ENCODE measurements at regions not wholly inside any gene's neighbourhood (a gene's known extent, or its start where the extent isn't known, plus 50 kb on each side); places are given as distances from the start of the nearest gene placed in this dataset.
"Not testable (repeated sequence)": the region's sequence is repeated elsewhere in the genome, so short reads cannot be mapped to it uniquely, and the experiment has no call there.

DNA sequence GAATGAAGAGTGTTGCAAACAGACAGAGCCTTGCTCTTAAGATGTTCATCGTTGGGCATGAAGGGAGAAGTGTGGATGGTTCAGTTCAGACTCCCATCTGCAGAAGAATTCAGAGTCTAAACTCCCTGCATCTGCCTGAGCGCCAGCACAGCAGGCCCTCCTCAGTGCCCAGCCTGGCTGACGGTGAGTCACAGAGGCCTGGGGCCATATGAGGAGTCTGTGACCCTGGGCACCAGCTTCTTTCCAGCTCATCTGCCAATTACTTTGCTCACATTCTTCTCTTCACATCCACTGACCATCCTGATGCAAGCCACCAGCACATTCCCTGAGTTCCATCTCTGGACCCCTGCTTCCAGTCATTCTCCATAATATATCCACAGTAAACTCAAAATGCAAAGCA, 401.1 kb upstream of the TRPC7 start:
- peak; percentile 67 for DNase-seq (ENCODE audit: low read depth)

DNA sequence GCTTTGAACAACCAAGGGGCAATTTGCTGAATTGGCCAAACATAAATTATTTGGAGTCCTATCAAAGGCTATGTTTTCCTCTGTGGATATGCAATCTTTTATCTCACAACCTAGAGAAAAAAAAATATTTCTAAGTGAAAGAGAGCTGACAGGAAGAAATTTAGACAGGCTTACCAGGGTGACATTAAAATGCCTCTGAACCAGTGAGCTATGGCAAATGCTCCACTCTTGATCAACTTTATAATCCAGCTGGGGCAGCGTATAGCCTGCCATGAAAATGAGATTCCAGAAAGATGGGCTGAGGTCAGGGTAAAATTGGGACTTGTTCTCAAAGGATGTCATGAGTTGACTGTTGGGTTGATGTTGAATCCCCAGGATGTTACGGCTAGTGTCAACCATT, 399.3 kb upstream of the TRPC7 start:
- in situ Hi-C loops (cut with HindIII; ENCODE audit: low pct_unique_long_range_greater_than_20kb, low sequenced_read_pairs) = no loop called here
- DNase-seq (ENCODE audit: low read depth) = peak; percentile 43

More for the DNA sequence above, 401.1 kb upstream of the TRPC7 start:
- in situ Hi-C loops (cut with HindIII; ENCODE audit: low pct_unique_long_range_greater_than_20kb, low sequenced_read_pairs) = no loop called here

DNA sequence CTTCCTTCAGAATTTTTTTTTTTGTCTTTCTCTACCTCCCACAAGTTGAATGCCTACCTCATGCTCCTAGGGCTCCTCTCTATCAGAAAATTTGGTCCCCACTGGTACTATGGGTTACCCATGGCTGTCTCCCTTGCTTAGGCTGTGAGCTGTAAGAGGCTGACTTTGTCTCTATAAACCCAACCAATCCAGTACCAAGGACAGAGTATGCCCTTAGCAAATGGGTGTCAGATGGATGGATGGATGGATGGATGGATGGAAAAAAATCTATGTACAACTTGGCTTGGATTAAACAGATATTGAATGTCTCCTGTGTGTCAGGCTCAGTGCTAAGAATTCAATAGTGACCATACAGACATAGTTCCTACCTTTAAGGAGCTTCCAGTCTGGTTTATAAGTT, 398.2 kb upstream of the TRPC7 start:
- in situ Hi-C loops (cut with HindIII; ENCODE audit: low pct_unique_long_range_greater_than_20kb, low sequenced_read_pairs) = no loop called here
- no peak for DNase-seq (ENCODE audit: low read depth)

DNA sequence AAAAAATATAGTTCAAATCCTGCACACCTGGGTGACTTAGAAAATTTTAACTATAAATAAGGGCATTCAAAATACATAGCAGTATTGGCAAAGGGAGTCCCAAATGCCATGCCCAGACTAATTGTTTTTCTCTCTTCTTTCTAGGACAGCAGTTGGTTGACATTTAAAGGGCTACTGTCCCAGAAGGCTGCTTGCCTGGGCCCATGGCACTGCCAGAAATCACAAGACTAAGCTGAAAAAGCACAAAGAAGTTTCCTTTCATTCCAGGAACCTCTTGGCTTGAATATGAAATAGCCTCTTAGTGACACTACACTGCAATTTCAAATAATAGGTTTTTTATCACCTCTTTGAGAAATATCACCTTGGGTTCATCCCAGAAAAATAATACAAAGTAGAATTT, 388.9 kb upstream of the TRPC7 start:
- no peak for DNase-seq (ENCODE audit: low read depth)
- in situ Hi-C loops (cut with HindIII; ENCODE audit: low pct_unique_long_range_greater_than_20kb, low sequenced_read_pairs) = no loop called here

DNA sequence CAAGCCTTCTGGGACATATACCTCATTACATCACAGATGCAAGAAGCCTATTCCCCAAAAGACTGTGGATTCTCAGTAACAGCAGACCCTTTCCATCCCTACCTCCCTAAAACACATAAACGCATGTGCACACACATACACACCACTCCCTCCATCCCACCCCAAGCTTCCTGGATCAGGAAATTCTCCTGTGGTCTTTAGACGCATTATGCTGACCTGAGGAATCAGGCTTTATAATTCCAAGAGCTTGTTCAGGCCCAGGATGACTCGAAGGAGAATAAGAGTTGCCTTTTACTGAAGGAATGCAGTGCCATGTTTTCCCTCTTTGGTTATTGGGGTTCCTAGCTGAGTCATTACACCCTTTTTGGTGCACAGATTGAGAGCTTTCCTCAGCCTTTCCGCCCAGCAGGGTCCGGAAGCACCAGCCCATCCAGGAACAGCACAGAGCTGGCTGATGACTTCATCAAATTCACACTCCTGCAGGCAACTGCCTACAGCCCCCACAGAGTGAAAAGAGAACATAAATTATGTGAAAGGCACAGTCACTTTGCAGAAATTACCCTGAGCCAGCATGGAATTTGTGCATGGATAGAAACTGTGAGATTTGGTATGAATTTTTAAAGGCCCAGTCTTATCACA, 385.0 kb upstream of the TRPC7 start:
- in situ Hi-C loops (cut with HindIII; ENCODE audit: low pct_unique_long_range_greater_than_20kb, low sequenced_read_pairs) = no loop called here
- no peak for DNase-seq (ENCODE audit: low read depth)

DNA sequence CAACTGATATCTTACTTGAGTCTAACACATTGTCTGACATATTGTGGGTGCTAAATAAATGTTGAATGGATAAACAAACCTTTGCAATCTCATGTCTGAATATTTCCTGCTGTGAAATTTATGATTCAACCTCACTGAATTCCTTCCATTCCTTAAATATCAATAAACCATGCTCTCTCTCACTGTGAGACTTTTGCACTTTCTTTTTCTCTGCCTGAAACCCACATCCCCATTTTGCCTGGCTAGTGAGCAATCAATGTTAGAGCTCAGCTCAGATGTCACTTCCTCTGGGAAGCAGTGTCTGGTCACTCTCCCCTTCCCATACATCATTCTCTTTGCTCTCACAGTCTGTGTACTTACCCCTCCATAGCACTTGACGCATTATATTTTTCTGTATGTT, 383.7 kb upstream of the TRPC7 start:
- in situ Hi-C loops (cut with HindIII; ENCODE audit: low pct_unique_long_range_greater_than_20kb, low sequenced_read_pairs) = no loop called here
- no peak for DNase-seq (ENCODE audit: low read depth)

DNA sequence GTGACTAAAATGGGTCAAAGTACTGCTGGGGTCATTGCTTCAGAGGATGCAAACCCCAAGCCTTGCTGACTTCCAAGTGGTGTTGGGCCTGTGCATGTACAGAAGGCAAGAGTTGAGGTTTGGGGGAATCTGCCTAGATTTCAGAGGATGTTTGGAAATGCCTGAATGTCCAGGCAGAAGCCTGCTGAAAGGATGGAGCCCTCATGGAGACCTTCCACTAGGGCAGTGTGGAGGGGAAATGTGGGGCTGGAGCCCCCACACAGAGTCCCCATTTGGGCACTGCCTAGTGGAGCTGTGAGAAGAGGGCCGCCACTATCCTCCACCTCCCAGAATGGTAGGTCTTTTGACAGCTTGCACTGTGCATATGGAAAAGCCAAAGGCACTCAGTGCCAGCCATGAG, 377.7 kb upstream of the TRPC7 start:
- no peak for DNase-seq (ENCODE audit: low read depth)
- in situ Hi-C loops (cut with HindIII; ENCODE audit: low pct_unique_long_range_greater_than_20kb, low sequenced_read_pairs) = no loop called here

DNA sequence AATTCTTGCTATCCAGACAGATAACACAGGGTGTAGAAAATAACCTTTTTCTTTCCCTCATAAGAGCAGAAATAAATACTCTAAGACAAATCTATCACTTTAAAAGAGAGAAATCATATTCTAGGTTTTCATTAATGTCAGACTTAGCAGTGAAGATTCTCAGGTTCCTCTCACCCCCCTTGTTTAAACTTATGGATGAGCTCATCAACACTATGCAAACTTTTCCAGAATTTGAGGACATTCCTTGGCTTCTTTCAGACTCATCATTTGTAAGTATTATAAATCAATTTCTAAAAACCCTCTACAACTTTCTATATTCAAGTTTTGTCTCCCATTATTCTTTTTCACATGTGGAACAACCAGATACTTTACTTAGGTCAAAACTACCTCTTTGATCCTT, 374.9 kb upstream of the TRPC7 start:
- in situ Hi-C loops (cut with HindIII; ENCODE audit: low pct_unique_long_range_greater_than_20kb, low sequenced_read_pairs) = no loop called here
- DNase-seq (ENCODE audit: low read depth) = no peak

DNA sequence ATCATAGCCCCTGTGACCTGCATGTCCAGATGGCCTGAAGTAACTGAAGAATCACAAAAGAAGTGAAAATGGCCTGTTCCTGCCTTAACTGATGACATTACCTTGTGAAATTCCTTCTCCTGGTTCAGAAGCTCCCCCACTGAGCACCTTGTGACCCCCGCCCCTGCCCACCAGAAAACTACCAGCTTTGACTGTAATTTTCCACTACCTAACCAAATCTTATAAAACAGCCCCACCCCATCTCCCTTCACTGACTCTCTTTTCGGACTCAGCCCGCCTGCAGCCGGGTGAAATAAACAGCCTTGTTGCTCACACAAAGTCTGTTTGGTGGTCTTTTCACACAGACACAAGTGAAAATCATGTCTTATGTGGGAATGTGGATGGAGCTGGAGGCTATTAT, 373.9 kb upstream of the TRPC7 start:
- DNase-seq (ENCODE audit: low read depth); in situ Hi-C loops (cut with HindIII; ENCODE audit: low pct_unique_long_range_greater_than_20kb, low sequenced_read_pairs): not testable (repeated sequence)

DNA sequence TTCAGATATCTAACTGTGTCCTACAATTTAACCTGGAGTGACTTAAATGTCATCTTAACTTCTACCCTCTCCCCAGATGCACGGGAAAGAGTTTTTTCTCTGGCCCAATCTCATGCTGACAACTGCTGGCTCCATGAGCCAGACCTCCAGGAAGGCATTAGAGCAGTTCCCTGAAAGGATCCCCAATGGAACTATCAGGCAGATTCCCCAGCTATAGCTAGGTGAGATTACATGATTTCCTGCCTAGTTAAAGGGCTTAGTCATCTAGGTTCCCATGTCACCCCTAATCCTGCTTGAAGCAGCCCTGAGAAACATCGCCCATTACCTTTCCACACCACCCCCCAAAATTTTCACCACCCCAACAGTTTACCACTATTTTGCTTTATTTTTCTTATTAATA, 373.5 kb upstream of the TRPC7 start:
- DNase-seq (ENCODE audit: low read depth) = no peak
- in situ Hi-C loops (cut with HindIII; ENCODE audit: low pct_unique_long_range_greater_than_20kb, low sequenced_read_pairs) = no loop called here

DNA sequence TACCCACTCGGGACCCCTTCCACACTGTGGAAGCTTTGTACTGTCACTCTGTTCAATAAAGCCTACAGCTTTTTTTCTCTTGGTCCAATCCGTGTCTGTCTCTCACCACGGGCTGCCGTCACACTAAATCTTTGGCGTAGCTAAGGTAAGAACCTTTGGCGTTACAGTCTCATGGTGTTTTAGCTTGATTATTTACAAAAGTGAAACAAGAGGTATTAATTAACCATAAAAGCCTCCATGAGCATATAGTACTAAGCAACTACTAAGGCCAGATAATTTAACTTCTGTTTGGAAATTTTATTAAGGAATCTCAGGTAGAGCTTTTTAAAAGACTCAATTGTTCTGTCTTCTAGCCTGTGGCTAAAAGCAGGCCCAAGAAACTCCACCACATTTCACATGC, 370.7 kb upstream of the TRPC7 start:
- in situ Hi-C loops (cut with HindIII; ENCODE audit: low pct_unique_long_range_greater_than_20kb, low sequenced_read_pairs) = no loop called here
- no peak for DNase-seq (ENCODE audit: low read depth)

DNA sequence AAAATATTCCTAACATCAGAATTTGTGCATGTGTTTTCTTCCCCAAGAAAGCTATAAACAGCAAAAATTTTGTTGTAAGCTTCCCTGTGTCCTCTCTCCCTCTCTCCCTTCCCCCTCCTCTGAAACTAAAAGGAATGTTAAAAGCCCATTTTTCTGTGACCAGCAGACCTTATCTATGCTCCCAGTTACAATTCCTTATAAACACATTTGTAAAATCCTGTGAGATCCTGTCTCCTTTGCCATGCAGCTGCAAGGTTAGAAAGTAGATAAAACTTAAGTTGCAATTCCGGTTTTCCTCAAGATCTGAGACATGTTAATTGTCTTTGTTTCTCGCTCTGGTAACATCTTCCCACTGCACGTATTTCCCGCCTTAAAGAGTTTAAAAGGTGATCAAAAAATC, 370.3 kb upstream of the TRPC7 start:
- in situ Hi-C loops (cut with HindIII; ENCODE audit: low pct_unique_long_range_greater_than_20kb, low sequenced_read_pairs) = not testable (repeated sequence)

DNA sequence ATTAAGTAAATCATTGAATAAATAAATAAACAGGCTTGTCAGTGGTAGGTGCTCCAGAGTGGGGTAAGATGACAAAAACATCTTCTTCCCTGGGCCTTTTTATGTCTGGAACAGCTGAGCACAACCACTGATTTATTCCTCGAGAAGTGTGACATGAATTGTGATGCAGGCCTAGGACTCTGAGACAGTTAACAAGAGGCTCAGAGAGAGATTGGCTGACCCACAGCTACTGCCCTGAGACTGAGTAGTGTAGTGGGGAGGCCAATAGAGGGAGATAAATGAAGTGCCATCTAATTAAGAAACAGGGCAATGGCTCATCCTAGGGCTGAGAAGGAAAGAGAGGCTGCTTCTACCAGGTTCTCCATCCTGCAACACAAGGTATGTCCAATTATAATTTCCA, 369.3 kb upstream of the TRPC7 start:
- in situ Hi-C loops (cut with HindIII; ENCODE audit: low pct_unique_long_range_greater_than_20kb, low sequenced_read_pairs) = no loop called here

More for the DNA sequence above, 370.3 kb upstream of the TRPC7 start:
- not testable (repeated sequence) for DNase-seq (ENCODE audit: low read depth)

DNA sequence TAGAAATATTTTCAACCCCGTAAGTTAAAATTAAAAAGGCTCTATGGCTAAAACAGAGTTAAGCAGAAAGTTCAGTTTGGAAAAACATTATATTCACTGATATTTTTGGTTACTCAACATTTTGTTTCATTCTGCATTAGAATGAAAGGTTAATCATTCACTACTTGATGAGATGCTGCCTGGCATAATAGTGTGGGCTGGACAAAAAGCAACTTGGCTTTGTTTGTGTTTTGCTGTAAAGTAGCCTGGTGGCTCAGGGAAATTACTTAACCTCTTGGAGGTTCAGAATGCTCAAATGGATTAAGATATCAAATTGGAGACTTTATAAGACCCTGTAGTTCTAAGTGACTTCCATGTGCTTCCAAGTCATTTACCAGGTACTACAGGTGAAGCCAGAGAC, 367.4 kb upstream of the TRPC7 start:
- in situ Hi-C loops (cut with HindIII; ENCODE audit: low pct_unique_long_range_greater_than_20kb, low sequenced_read_pairs) = no loop called here
- peak; percentile 36 for DNase-seq (ENCODE audit: low read depth)

More for the DNA sequence above, 369.3 kb upstream of the TRPC7 start:
- no peak for DNase-seq (ENCODE audit: low read depth)

DNA sequence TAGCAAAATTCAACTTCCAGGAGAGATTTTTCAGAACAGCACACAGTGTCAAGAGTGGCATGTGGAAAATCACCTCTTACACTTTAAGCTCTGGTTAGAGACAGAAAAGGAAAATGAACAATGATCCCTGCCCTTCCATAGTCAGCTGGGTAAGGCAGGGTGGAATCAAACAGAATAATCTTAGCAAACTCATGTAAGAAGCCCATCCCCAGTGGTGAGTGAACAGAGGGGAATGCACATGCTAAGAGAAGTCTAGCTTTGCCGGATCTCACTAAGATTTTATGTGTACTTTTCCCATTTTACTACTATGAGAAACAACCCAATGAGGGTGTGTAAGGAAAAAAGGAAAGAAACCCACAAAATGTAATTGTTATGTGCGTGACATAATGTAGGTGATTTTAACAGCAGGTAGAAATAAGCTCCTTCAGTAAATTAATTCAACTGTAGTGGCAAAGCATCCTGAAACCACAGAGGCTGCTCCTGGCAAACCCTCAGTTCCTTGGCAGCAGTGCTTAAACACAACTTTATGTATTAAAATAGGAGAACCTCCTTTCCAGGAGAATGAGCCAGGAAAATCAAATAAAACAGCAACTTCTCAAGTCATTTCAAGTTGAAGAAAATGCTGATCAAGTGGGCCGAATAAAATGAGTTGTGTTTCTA, 366.0 kb upstream of the TRPC7 start:
- no peak for DNase-seq (ENCODE audit: low read depth)
- in situ Hi-C loops (cut with HindIII; ENCODE audit: low pct_unique_long_range_greater_than_20kb, low sequenced_read_pairs) = no loop called here

DNA sequence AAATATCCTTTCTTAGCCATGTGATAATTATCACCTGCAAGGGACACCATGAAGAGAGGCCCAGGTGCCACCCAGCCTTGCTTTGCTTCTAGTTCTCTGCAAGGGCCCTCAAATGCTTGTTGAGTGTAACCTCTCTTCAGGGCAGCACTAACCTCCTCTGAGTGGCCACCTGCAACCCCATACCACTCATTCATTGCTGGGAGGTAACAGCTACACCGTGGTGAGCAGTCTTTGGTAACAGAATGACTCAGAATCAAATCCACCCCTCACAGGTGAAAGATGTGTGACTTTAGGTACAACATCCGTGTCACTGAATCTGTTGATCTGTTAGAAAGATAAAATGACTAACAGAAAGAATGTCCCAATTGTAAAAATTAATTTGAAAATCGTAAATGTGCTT, 365.1 kb upstream of the TRPC7 start:
- peak; percentile 69 for DNase-seq (ENCODE audit: low read depth)
- in situ Hi-C loops (cut with HindIII; ENCODE audit: low pct_unique_long_range_greater_than_20kb, low sequenced_read_pairs) = no loop called here

DNA sequence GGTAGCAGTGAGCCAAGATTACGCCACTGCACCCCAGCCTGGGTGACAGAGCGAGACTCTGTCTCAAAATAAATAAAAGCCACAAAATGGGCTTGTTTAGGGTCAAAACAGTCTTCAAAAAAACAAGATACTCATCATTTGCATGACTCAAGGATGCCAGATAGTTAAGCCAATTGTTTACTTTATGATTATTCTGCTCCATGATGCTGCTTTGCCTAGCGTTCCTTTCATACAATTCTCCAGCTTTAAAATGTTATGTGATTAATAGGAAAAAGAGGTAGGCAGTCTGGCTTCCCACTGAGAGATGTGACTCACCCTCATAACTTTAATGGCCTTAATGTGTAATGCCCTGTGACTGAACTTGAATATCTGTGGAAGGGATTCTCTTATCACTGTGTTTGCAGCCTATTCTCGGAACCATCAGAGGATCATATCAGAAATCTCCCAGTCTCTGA, 364.6 kb upstream of the TRPC7 start:
- DNase-seq (ENCODE audit: low read depth) = peak; percentile 95

DNA sequence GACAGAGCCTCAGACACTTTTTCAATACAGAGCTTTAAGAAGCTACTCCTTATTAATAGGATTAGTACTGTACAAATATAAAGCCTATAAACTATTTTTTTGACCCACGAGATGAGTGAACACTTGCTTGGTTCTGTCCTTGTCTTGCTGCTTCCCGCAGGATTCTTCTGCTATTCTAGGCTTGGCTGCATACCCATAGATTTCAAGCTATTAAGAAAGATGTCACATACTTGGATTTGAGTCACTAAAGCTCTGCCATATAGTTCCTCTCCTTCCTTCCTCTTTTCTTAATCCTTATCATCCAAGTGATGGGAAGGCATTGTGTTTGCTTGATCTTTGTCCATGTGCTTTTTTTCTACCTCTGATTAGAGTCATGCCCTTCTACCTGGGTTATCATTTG, 361.2 kb upstream of the TRPC7 start:
- DNase-seq (ENCODE audit: low read depth) = no peak
- in situ Hi-C loops (cut with HindIII; ENCODE audit: low pct_unique_long_range_greater_than_20kb, low sequenced_read_pairs) = no loop called here

More for the DNA sequence above, 364.6 kb upstream of the TRPC7 start:
- in situ Hi-C loops (cut with HindIII; ENCODE audit: low pct_unique_long_range_greater_than_20kb, low sequenced_read_pairs) = no loop called here

DNA sequence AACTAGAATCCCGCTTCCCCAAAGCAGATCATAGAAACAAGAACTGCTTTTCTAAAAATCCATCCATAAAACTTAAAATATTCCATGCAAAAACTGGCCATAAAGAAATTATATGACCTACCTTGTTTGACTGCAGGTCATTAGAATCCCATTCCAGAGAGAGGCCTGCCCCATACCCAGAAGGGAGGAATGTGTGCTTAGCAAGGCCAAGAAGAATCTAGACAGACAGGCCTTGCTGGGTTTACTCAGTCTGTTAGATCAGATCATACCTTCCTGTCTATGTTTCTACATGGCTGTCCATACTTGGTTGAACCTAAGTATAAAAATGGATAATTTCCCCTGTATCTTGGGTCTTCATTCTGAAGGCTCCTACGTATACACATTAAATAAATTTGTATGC, 358.8 kb upstream of the TRPC7 start:
- in situ Hi-C loops (cut with HindIII; ENCODE audit: low pct_unique_long_range_greater_than_20kb, low sequenced_read_pairs) = no loop called here

DNA sequence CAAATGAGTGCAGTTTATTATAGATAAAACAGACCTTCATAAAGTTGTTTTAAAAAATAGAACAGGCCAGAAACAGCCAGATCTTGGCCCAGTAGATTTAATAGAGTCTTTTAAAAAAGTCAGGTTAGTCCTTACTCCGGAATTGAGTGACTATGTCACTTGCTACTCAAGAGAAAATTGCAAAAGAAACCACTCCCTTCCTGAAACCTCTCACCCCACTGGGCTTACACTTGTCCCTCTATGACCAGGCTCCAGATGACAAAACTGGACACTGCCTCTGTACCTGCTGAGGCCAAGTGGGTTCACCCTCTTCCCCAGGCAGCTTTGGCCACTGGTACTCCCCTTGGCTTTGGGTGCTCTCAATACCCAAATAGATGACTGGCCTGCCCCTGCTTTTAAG, 357.2 kb upstream of the TRPC7 start:
- in situ Hi-C loops (cut with HindIII; ENCODE audit: low pct_unique_long_range_greater_than_20kb, low sequenced_read_pairs) = no loop called here
- no peak for DNase-seq (ENCODE audit: low read depth)

More for the DNA sequence above, 358.8 kb upstream of the TRPC7 start:
- DNase-seq (ENCODE audit: low read depth) = no peak

Measured in Caki2 (cell line).